HG03280 (cell line): ENCODE measurements at regions not wholly inside any gene's neighbourhood (a gene's known extent, or its start where the extent isn't known, plus 50 kb on each side); places are given as distances from the start of the nearest gene placed in this dataset.
"Not testable (repeated sequence)": the region's sequence is repeated elsewhere in the genome, so short reads cannot be mapped to it uniquely, and the experiment has no call there.

Experiments used
- ATAC-seq: cut with Tn5 transposase; IDR thresholded peaks from one replicate; pipeline ENCODE4 v1.9.1; 2021; ENCODE audit warnings: mild to moderate bottlenecking, moderate library complexity; ENCODE audit not compliant: unreplicated experiment

DNA sequence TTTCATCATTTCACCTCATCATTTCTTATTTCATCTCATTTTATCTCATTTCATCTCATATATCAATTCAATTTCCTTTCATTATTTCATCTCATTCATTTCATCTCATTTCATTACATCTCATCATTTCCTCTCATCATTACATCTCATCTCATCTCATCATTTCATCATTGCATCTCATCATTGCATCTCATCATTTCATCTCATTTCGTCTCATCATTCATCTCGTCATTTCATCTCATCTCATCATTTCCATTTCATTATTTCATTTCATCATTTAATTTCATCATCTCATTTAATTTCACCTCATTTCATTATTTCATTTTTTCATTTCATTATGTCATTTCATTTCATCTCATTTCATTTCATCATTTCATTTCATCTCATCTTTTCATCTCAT is 168.5 kb upstream of the FAM72C start:
- ATAC-seq, result not testable (repeated sequence)

GRCh38 chr1:144105006-144105405 is 133.2 kb upstream of the FAM72C start:
- ATAC-seq, result not testable (repeated sequence)

DNA sequence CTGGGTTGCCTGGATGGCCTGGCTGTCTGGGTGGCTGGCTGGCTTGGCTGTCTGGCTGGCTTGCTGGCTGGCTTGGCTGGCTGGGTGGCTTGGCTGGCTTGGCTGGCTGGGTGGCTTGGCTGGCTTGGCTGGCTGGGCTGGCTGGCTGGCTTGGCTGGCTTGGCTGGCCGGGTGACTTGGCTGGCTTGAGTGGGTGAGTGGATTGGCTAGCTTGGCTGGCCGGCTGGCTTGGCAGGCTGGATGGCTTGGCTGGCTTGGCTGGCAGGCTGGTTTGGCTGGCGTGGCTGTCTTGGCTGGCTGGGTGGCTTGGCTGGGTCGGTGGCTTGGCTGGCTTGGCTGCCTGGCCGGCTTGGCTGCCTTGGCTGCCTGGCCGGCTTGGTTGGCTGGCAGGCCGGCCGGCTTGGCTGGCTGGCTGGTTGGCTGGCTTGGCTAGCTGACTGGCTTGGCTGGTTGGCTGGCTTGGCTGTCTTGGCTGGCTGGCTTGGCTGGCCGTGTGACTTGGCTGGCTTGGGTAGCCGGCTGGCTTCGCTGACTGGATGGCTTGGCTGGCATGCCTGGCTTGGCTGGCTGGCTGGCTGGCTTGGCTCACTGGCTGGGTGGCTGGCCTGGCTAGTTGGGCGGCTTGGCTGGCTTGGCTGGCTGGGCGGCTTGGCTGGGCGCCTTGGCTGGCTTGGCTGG is 132.4 kb upstream of the FAM72C start:
- ATAC-seq, result not testable (repeated sequence)

- ATAC-seq, result not testable (repeated sequence)
These were observed 131.5 kb upstream of the FAM72C start for GRCh38 chr1:144103156-144103880.

- ATAC-seq, result not testable (repeated sequence)
These were observed 130.4 kb upstream of the FAM72C start for GRCh38 chr1:144102046-144102745.

DNA sequence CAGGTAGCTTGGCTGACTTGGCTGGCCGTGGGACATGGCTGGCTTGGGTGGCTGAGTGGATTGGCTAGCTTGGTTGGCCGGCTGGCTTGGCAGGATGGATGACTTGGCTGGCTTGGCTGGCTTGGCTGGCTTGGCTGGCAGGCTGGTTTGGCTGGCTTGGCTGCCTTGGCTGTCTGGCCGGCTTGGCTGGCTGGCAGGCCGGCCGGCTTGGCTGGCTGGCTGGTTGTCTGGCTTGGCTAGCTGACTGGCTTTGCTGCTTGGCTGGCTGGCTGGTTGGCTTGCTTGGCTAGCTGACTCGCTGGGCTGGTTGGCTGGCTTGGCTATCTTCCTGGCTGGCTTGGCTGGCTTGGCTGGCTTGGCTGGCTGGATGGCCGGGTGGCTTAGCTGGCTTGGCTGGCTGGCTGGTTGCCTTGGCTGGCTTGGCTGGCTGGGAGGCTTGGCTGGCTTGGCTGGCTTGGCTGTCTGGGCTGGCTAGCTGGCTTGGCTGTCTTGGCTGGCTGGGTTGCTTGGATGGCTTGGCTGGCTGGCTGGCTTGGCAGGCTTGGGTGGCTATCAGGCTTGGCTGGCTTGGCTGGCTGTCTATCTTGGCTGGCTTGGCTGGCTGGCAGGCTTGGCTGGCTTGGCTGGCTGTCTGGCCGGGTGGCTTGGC is 129.7 kb upstream of the FAM72C start:
- ATAC-seq, result no peak

DNA sequence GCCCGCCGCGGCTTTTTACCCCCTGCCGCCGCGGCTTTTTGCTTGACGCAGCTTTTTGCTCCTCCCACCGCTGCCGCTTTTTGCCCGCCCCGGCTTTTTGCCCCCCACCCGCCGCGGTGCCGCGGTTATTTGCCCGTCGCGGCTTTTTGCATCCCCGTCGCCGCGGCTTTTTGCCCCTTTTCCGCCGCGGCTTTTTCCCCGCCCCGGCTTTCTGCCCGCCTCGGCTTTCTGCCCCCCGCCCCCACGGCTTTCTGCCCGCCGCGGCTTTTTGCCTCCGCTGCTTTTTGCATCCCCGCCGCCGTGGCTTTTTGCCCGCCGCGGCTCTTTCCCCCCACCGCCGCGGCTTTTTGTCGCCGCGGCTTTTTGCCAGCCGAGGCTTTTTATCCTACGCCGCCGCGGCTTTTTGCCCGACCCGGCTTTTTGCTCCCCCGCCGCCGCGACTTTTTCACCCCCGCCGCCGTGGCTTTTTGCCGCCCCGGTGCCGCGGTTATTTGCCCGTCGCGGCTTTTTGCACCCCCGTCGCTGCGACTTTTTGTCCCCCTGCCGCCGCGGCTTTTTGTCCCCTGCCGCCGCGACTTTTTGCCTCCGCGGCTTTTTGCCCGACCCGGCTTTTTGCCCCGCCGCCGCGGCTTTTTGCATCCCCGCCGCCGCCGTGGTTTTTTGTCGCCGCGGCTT is 105.5 kb upstream of the FAM72C start:
- ATAC-seq, result not testable (repeated sequence)

DNA sequence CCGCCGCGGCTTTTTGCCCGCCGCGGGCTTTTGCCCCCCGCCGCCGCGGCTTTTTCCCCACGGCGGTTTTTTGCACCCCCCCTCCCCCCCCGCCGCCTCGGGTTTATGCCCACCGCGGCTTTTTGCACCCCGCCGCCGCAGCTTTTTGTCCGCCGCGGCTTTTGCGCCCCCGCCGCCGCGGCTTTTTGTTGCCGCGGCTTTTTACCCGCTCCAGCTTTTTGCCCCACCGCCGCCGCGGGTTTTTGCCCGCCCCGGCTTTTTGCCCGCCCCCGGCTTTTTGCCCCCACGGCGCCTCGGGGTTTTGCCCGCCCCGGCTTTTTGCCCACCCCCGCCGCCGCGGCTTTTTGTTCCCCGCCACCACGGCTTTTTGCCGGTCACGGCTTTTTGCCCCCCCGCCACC is 104.9 kb upstream of the FAM72C start:
- ATAC-seq, result not testable (repeated sequence)

GRCh38 chr1:144070394-144071053 is 98.7 kb upstream of the FAM72C start:
- not testable (repeated sequence) for ATAC-seq

DNA sequence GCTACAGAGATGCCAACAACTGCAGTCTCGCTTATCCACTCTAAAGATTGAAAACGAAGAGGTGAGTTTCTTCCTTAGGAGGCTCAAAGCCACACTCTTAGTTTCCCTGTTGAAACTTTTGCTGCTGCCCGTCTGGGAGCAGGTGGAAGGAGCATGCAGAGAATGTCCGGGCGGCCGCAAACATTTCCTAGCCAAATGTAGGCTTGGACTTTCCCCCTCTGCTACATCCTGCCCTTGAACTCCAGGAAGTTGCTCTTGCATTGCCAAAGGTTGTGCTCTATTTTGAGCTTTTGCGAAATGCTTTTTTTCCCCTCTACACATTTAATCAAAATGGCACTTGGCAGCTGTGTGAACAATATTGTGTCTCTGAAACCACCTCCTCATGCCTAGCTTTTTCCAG is 95.3 kb upstream of the FAM72C start:
- not testable (repeated sequence) for ATAC-seq

DNA sequence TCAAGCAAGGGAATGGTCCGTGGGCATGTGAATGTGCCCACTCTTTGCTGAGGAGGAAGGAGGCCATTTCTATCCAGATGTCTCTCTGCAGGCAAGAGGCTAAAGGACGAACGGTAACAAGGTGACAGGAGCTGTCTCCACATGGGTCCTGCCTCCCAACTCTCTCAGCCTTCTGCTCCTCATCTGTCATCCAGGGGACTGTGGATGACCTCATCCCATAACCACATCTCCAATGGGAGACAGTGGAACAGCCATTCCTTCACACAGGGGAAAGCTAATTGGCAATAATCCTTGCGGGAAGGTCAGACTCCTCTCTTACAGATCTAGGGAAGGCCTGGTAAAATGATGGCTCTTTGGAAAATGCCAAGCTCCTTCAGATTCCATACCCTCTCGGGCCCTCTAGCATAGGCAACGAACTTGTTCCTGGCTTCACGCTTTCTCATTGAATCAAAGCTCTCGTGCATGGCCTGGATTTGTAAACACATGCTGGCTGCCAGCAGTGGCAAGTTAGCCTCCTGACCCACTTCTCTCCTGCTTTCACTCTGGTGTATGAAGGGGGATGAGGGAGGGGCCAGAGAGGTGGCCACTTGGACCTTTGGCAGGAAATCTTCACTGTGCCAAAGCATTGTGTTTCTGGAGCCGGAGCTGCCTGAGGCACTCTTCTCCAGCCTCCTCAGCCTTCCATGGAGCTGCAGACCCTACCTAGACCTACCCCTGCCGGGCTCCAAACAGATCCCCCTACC is 94.5 kb upstream of the FAM72C start:
- not testable (repeated sequence) for ATAC-seq

GRCh38 chr1:144065299-144066060 is 93.7 kb upstream of the FAM72C start:
- not testable (repeated sequence) for ATAC-seq

- ATAC-seq, result not testable (repeated sequence)
These were observed 77.6 kb upstream of the FAM72C start for GRCh38 chr1:144049365-144049764.

DNA sequence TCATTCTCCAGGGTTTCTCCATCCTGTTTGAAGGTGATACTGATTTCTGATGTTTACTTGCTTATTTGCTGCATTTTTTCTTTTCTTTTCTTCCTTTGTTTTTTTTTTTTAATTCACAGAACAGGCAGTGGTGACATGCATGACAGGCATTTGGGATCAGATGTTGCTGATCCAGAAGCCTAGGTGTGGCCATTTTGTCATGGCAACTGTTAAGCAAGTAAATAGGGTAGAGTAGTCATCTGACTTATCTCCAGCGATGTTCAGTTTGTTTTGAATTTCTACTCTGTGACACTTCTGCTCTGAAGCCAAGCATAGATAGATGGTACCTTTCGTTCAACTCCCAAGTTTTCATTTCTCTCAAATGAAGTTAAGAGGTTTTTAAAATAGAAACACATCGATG is 74.9 kb upstream of the FAM72C start:
- ATAC-seq, result not testable (repeated sequence)

- ATAC-seq, result not testable (repeated sequence)
These were observed 74.2 kb upstream of the FAM72C start for GRCh38 chr1:144045751-144046546.

DNA sequence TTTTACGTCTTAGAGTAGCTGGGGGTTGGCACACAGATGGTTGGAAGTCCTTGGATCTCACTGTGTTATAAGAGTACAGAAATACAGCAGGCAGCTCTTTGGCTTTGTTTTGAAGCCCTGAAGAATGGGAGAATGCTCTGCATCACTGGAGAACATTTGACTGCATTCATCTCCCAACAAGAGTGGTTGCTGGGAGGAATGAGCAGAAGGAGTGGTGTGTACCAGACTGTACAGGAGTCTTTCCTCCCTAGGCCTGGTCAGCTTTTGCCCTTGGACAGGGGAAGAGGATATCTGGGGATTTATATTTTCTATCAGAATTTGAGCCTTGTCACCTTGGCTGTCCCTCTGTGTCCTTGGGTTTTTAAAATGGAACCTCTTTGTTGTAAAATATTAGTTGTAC is 70.5 kb upstream of the FAM72C start:
- ATAC-seq, result not testable (repeated sequence)

DNA sequence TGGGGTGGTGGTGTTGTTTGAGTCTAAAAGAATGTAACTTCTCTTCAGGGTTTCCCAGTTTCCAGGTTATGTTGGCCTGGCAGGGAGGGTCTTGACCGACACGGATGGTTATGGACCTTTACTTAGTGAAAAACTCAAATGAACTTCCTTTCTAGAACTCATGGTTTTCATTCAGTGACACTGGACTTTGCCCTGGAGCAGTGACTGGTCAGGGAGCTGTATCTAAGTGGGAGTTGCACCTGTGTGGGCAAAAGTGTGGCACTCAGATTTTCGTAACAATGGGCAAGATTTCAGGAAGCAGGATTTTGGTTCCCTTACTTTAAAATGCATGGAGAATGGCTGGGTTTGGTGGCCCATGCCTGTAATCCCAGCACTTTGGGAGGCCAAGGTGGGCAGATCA is 68.5 kb upstream of the FAM72C start:
- not testable (repeated sequence) for ATAC-seq

DNA sequence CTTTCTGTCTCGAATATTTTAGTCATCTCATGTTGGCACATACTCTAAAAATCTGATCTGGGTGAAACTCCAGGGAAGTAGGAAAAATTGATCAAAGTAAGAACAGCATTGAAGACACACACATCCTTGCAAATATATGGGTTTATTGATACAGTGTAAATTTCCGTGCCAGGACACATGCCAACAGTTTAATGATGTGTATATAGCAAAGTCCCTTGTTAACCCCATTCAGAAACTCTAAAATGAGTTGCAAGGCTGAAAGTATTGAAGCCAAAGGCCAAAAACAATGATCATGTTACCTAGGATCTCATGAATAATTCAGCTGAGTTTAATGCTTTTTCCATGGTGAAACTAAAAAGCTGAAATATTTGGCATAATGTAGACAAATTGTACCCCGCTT is 62.3 kb upstream of the FAM72C start:
- ATAC-seq, result not testable (repeated sequence)
